ENCODE measurements at regions not wholly inside any gene's neighbourhood (a gene's known extent, or its start where the extent isn't known, plus 50 kb on each side); places are given as distances from the start of the nearest gene placed in this dataset.
"Not testable (repeated sequence)": the region's sequence is repeated elsewhere in the genome, so short reads cannot be mapped to it uniquely, and the experiment has no call there.

GRCh38 chr14:105742531-105742848 lies 216.1 kb downstream of the TMEM121 start:
- no peak overlapping the region for H3K27ac ChIP-seq
- TF ChIP-seq, protein P1, sequence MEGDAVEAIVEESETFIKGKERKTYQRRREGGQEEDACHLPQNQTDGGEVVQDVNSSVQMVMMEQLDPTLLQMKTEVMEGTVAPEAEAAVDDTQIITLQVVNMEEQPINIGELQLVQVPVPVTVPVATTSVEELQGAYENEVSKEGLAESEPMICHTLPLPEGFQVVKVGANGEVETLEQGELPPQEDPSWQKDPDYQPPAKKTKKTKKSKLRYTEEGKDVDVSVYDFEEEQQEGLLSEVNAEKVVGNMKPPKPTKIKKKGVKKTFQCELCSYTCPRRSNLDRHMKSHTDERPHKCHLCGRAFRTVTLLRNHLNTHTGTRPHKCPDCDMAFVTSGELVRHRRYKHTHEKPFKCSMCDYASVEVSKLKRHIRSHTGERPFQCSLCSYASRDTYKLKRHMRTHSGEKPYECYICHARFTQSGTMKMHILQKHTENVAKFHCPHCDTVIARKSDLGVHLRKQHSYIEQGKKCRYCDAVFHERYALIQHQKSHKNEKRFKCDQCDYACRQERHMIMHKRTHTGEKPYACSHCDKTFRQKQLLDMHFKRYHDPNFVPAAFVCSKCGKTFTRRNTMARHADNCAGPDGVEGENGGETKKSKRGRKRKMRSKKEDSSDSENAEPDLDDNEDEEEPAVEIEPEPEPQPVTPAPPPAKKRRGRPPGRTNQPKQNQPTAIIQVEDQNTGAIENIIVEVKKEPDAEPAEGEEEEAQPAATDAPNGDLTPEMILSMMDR (IDR thresholded peaks at IDR 0.05): no peak
- no peak for TF ChIP-seq ZFX (IDR thresholded peaks at IDR 0.05; ENCODE audit: borderline replicate concordance)

DNA sequence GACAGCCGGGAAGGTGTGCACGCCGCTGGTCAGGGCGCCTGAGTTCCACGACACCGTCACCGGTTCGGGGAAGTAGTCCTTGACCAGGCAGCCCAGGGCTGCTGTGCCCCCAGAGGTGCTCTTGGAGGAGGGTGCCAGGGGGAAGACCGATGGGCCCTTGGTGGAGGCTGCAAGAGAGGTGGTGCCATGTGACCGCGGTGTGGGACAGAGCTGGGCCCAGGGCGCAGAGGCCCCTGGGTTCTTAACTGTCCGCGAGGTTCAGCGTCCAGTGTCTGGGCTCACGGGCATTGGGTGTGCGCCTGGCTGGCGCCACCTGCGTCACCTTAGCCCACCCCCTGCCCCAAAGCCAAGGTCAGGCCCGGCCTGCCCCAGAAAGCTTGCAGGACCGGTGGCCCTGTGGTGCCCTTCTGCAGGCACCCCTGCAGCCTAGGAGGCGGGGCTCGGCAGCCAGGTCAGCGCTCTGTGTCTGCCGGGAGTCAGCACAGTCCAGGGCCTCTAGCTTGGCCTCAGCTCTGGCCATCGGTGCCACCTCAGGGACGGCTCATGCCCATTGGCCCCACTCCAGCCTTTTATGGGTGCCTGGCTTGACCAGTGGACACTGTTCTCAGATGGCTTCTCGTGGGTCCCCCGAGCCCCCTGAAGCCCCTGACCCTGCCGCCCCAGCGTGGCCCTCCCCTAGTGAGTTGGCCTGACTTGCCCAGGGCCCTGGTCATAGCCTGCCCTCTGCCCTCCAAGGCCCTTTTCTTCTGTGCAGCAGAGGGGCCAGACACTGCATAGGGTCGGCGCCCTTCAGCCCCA lies 216.7 kb downstream of the TMEM121 start:
- not testable (repeated sequence) for H3K27ac ChIP-seq

- H3K27ac ChIP-seq: not testable (repeated sequence)
Measured at GRCh38 chr14:105744213-105744787, 217.9 kb downstream of the TMEM121 start.

DNA sequence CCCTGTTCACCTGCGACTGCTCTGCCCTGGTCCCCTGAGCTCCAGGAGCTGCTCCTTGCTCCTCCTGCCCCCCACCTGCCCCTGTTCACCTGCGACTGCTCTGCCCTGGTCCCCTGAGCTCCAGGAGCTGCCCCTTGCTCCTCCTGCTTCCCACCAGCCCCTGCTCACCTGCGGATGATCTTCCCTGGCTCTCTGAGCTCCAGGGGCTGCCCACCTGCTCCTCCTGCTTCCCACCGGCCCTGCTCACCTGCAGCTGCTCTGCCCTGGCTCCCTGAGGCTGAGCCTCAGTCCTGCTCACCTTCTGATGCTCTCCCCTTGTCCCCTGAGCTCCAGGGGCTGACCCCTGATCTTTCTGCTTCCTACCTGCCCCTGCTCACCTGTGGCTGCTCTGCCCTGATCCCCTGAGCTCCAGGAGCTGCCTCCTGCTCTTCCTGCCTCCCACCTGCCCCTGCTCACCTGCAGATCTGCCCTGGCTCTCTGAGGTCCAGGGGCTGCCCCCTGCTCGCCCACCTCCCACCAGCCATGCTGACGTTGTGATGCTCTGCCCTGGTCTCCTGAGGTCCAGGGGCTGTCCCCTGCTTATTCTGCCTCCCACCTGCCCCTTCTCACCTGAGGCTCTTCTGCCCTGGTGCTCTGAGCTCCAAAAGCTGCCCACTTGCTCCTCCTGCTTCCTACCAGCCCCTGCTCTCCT lies 219.2 kb downstream of the TMEM121 start:
- no peak for TF ChIP-seq ZFX (IDR thresholded peaks at IDR 0.05; ENCODE audit: borderline replicate concordance)
- TF ChIP-seq, protein P1 (IDR thresholded peaks at IDR 0.05): no peak
- no peak overlapping the region for H3K27ac ChIP-seq

- H3K27ac ChIP-seq: no peak overlapping the region
- TF ChIP-seq, protein P1 (IDR thresholded peaks at IDR 0.05): no peak
- TF ChIP-seq ZFX (IDR thresholded peaks at IDR 0.05; ENCODE audit: borderline replicate concordance): no peak
Measured at GRCh38 chr14:105746124-105746514, 219.7 kb downstream of the TMEM121 start.

GRCh38 chr14:105746800-105747502 lies 220.6 kb downstream of the TMEM121 start:
- not testable (repeated sequence) for H3K27ac ChIP-seq

GRCh38 chr14:105747503-105748203 lies 221.3 kb downstream of the TMEM121 start:
- not testable (repeated sequence) for H3K27ac ChIP-seq

DNA sequence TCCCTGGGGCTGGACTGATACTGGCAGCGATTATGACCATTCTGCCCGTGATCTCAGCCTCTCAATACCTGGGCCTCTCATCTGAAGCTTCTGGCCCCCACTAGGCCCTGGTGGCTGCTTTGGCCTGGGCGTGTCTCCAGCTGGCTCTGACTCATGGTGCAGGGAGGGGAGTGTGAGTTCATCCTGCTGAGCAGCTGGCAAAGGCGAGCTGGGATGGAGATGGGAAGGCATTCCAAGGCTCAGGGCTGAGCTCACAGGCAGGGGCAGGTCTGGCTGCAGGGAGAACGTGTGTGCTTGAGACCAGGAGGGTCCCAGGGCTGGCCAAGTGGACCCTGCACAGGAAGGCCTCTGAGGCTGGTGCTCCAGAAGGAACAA lies 221.8 kb downstream of the TMEM121 start:
- H3K27ac ChIP-seq: no peak overlapping the region
- TF ChIP-seq, protein P1 (IDR thresholded peaks at IDR 0.05): no peak
- TF ChIP-seq ZFX (IDR thresholded peaks at IDR 0.05; ENCODE audit: borderline replicate concordance): no peak

GRCh38 chr14:105748710-105749109 lies 222.3 kb downstream of the TMEM121 start:
- H3K27ac ChIP-seq: not testable (repeated sequence)

DNA sequence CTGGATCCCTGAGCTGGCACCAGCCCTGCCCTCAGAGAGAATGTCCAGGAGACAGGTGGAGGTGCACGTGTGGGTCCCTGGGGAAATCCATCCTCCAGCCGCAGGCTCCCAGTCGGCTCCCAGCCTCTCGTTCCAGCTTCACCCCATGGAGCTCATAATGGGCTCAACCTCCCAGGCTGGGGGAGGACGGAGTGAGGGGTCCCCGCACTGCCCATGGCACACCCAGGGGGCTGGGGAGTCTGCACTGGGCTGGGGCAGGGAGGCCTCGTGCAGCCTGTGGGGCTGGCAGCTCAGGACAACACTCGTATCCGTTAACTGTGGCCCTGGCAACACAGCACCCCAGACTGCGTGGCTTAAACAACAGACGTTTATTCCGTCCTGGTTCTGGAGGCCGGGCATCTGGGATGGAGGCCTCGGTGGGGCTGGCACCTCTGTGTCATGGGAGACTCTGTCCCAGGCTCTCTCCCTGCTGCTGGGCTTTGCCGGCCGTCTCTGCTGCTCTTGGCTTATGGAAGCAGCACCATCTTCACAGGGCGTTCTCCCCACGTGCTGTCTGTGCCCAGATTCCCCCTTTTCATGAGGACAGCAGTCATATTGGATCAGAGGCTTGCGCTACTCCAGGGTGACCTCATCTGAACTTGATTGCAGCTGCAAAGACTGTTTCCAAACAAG lies 223.6 kb downstream of the TMEM121 start:
- H3K27ac ChIP-seq: not testable (repeated sequence)

DNA sequence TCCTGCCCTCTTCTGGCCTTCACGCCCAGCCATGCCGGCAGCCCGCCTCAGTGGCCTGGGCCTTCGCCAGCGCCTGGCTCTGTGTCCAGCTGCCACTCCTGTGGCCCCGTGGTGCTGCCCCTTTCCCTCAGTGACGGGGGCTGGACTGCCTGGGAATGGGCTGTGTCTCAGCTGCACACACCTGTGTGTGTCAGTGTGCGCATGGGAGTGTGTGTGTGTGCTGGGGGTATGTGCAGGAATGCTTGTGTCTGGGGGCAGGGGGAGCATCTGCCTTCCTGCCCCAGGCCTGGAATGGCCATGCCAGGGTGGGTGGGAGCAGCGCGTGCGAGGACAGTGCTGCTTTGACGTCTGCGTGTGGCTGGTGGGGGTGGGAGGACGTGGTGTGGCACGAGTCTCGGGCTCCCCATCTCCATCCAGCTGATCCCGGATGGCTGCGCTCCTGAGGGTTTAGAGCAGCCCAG lies 224.9 kb downstream of the TMEM121 start:
- H3K27ac ChIP-seq: not testable (repeated sequence)

DNA sequence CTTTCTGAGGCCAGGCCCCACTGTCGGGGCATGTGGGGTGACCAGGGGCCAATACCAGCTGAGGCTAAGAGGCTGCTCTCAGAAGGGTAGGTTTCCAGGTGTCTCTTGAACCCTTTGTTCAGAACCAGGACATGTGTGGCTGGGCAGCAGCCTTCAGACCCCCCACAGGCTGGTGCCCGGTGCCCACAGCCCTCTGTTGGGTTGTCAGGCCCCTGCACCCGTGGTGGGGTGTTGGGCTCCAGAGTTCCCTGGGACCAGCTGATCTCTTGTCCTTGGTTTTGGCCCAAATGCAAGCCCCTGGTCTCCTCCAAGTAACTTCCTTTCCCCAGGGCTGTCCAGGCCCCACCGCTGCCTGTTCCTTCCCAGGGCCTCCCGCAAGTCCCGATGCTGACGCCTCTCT lies 226.0 kb downstream of the TMEM121 start:
- not testable (repeated sequence) for H3K27ac ChIP-seq

Data from 22Rv1 (cell line).